HCT116 (cell line): ENCODE measurements at regions not wholly inside any gene's neighbourhood (a gene's known extent, or its start where the extent isn't known, plus 50 kb on each side); places are given as distances from the start of the nearest gene placed in this dataset.

Experiments used
- ATAC-seq: fragments of 200-7000 bp; cut with Tn5 transposase; 2 replicates; pipeline ENCODE4 v1.9.1; 2020; ENCODE audit warnings: mild to moderate bottlenecking, moderate library complexity
- BruUV-seq: library from RNA; stranded (reverse); fragments of 400-500 nt; replicated peaks from 2 replicates; lab custom pipeline; 2021; lab: Mats Ljungman, UMichigan
- CTCF ChIA-PET: fragments of 300-600 bp; sonication (Branson Sonifier 250); formaldehyde crosslinking; loops from one replicate; lab custom pipeline; 2021; ENCODE audit warnings: antibody characterized with exemption; lab: Charles Lee
- POLR2A ChIA-PET: fragments of 300-600, 350-600 bp; sonication (Branson Sonifier 250); formaldehyde crosslinking; loops from one replicate; lab custom pipeline; 2021; ENCODE audit warnings: antibody characterized with exemption; lab: Charles Lee
- RAD21 ChIA-PET, 2 experiments: fragments of 300-600 bp; sonication (Branson Sonifier 250); formaldehyde crosslinking; loops; one replicate each; lab custom pipeline; 2023; ENCODE audit warnings: low total read pairs in 2 of 2; ENCODE audit not compliant: uncharacterized antibody in 2 of 2, unreplicated experiment in 2 of 2, low non-redundant PET in 1 of 2; lab: Charles Lee
- DNase-seq: peaks from one replicate; pipeline ENCODE4 v3.0.0-alpha.2; 2010; ENCODE audit warnings: low read depth, low spot score
- H2AFZ ChIP-seq: fragments of 200-600 bp; shearing (Covaris generic), sonication (generic); 2 replicates; pipeline ENCODE4 v1.6.1; 2017; ENCODE audit warnings: low read depth, mixed run types, mixed read lengths, antibody characterized with exemption, low read length; ENCODE audit not compliant: poor library complexity, severe bottlenecking
- H3K27ac ChIP-seq: 2 replicates; pipeline ENCODE4 v1.5.1; 2012; ENCODE audit warnings: low read depth, low read length
- H3K27me3 ChIP-seq: fragments of 200-600 bp; sonication (generic); 2 replicates; pipeline ENCODE4 v1.6.1; 2016; ENCODE audit warnings: mixed run types, low read length, mixed read lengths; ENCODE audit not compliant: insufficient read depth
- H3K36me3 ChIP-seq, 2 experiments: fragments of 200-500 bp in 1 of 2; fragments of 200-600 bp in 1 of 2; sonication (Bioruptor generic) in 1 of 2; sonication (generic) in 1 of 2; 2 replicates each; pipeline versions ENCODE4 v1.5.1 to v1.6.1; 2014 to 2016; ENCODE audit warnings: low read length in 2 of 2, inconsistent platforms in 1 of 2, mixed read lengths in 1 of 2, mixed run types in 1 of 2; ENCODE audit not compliant: insufficient read depth in 2 of 2, control insufficient read depth in 1 of 2
- H3K4me1 ChIP-seq, 2 experiments: fragments of 200-600 bp in 1 of 2; sonication (generic) in 1 of 2; 2 replicates each; pipeline versions ENCODE4 v1.5.1 to v1.6.1; 2012 to 2017; ENCODE audit warnings: low read length in 2 of 2, inconsistent platforms in 1 of 2, mild to moderate bottlenecking in 1 of 2, mixed read lengths in 1 of 2, mixed run types in 1 of 2, moderate library complexity in 1 of 2; ENCODE audit not compliant: insufficient read depth in 2 of 2, control insufficient read depth in 1 of 2
- H3K4me2 ChIP-seq: fragments of 200-600 bp; sonication (generic); 2 replicates; pipeline ENCODE4 v1.6.1; 2017; ENCODE audit warnings: mixed run types, low read length, mixed read lengths
- H3K4me3 ChIP-seq, 2 experiments: fragments of 200-600 bp in 1 of 2; sonication (generic) in 1 of 2; replicated peaks in 1 of 2; 2 replicates each; pipeline ENCODE4 v1.5.1; 2011 to 2016; ENCODE audit warnings: low read length in 2 of 2, control low read depth in 1 of 2, low read depth in 1 of 2, mild to moderate bottlenecking in 1 of 2, mixed read lengths in 1 of 2, mixed run types in 1 of 2
- H3K79me2 ChIP-seq: fragments of 200-600 bp; sonication (generic); 2 replicates; pipeline ENCODE4 v1.6.1; 2017; ENCODE audit warnings: mild to moderate bottlenecking, mixed run types, low read length, moderate library complexity, mixed read lengths; ENCODE audit not compliant: insufficient read depth
- H3K9ac ChIP-seq: fragments of 200-600 bp; sonication (generic); 2 replicates; pipeline ENCODE4 v1.6.1; 2016; ENCODE audit warnings: low read length, mixed read lengths
- H3K9me2 ChIP-seq: fragments of 200-600 bp; sonication (generic), shearing (Covaris generic); 2 replicates; pipeline ENCODE4 v1.6.1; 2017; ENCODE audit warnings: mixed run types, mild to moderate bottlenecking, moderate library complexity; ENCODE audit not compliant: insufficient read depth
- H3K9me3 ChIP-seq, 2 experiments: fragments of 200-500 bp in 1 of 2; fragments of 200-600 bp in 1 of 2; sonication (Bioruptor generic) in 1 of 2; sonication (generic) in 1 of 2; 2 replicates each; pipeline ENCODE4 v1.6.1; 2014 to 2017; ENCODE audit warnings: low read length in 2 of 2, mixed read lengths in 2 of 2, inconsistent platforms in 1 of 2, low read depth in 1 of 2, mild to moderate bottlenecking in 1 of 2, mixed run types in 1 of 2, moderate library complexity in 1 of 2; ENCODE audit not compliant: control insufficient read depth in 1 of 2, insufficient read depth in 1 of 2
- H4K20me1 ChIP-seq: fragments of 200-600 bp; sonication (generic), shearing (Covaris generic); 2 replicates; pipeline ENCODE4 v1.6.1; 2017; ENCODE audit warnings: mixed run types, mild to moderate bottlenecking, moderate library complexity; ENCODE audit not compliant: insufficient read depth
- CBX3 ChIP-seq: IDR thresholded peaks from 2 replicates; pipeline ENCODE4 v1.6.1; 2012; ENCODE audit warnings: low read depth
- CEBPB ChIP-seq: IDR thresholded peaks from 2 replicates; pipeline ENCODE4 v1.6.1; 2012; ENCODE audit warnings: low read depth
- ELF1 ChIP-seq: IDR thresholded peaks from 2 replicates; pipeline ENCODE4 v1.6.1; 2012; ENCODE audit warnings: low read depth, borderline replicate concordance
- EZH2 ChIP-seq: fragments of 200-600 bp; sonication (generic); IDR thresholded peaks from 2 replicates; pipeline ENCODE4 v1.6.1; 2017; ENCODE audit warnings: antibody characterized with exemption, mixed run types
- EZH2phosphoT487 ChIP-seq: fragments of 200-600 bp; IDR thresholded peaks from 2 replicates; pipeline ENCODE4 v1.6.1; 2018; ENCODE audit warnings: antibody characterized with exemption, borderline replicate concordance
- FOSL1 ChIP-seq: IDR thresholded peaks from 2 replicates; pipeline ENCODE4 v1.6.1; 2012; ENCODE audit warnings: low read depth
- POLR2AphosphoS5 ChIP-seq: IDR thresholded peaks from 2 replicates; pipeline ENCODE4 v1.6.1; 2011; ENCODE audit warnings: mild to moderate bottlenecking, low read depth, low read length, moderate library complexity
- SP1 ChIP-seq: IDR thresholded peaks from 2 replicates; pipeline ENCODE4 v1.6.1; 2012; ENCODE audit warnings: low read depth
- SRF ChIP-seq: IDR thresholded peaks from 2 replicates; pipeline ENCODE4 v1.6.1; 2012; ENCODE audit warnings: low read depth
- TCF7L2 ChIP-seq: IDR thresholded peaks from 2 replicates; pipeline ENCODE4 v1.7.0; 2011; ENCODE audit warnings: borderline replicate concordance, inconsistent platforms; ENCODE audit not compliant: insufficient read depth, insufficient read length; ENCODE audit errors: extremely low read depth
- YY1 ChIP-seq: IDR thresholded peaks from 2 replicates; pipeline ENCODE4 v1.6.1; 2011; ENCODE audit warnings: low read length, low read depth, moderate library complexity, mild to moderate bottlenecking; ENCODE audit not compliant: insufficient replicate concordance; ENCODE audit errors: extremely low read depth
- intact Hi-C: fragments of 100-400 bp; cut with micrococcal nuclease; formaldehyde crosslinking; loops from 2 replicates; pipeline ENCODE4 v1.10.0; 2022
- TF ChIP-seq, protein P1 (sequence below): IDR thresholded peaks from 2 replicates; pipeline ENCODE4 v1.6.1; 2012; ENCODE audit warnings: low read depth
- TF ChIP-seq, protein P2 (sequence below), 3 experiments: fragments of 200-600 bp in 1 of 3; sonication (generic) in 1 of 3; IDR thresholded peaks in 2 of 3; conservative IDR thresholded peaks in 1 of 3; 2 replicates each; pipeline ENCODE4 v1.5.1; 2012 to 2017; ENCODE audit warnings: low read depth in 2 of 3, low read length in 2 of 3, antibody characterized with exemption in 1 of 3, borderline replicate concordance in 1 of 3, control low read depth in 1 of 3, mild to moderate bottlenecking in 1 of 3, mixed read lengths in 1 of 3, mixed run types in 1 of 3, moderate library complexity in 1 of 3; ENCODE audit not compliant: insufficient read depth in 1 of 3

DNA sequence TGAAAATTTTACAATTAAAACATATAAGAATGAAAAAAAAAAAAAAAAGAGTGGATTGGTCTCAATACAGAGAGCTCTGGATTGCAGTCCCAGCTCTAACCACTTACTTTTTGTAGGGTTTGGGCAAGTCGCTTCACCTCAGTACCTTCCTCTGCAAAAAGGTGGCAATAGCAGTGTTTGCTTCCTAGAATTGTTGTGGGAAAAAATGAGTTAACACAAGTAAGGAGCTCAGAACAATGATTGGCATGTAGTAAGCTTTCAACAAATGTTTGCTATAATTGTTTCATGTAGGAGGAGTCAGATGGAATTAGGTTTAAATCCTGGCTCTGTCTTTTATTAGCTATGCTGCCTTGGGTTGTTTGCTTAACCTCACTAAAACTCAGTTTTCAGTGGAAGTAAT lies 425.2 kb upstream of the TBL1XR1 start:
- no peaks in the 10 kb centered on the region for H3K27me3 ChIP-seq
- H3K9me3 ChIP-seq = no peaks in the 10 kb centered on the region
- no peaks in the 10 kb centered on the region for H3K9me2 ChIP-seq
- H3K36me3 ChIP-seq = no peaks in the 10 kb centered on the region
- ATAC-seq = no peak
- RAD21 ChIA-PET = interaction anchor here in 1 of 2 experiments (0.7 kb wide), 1 partner anchor 33 kb away, joined by 3 read pairs; no protein-coding TSS in a partner anchor
- no peak overlapping the region for H3K27ac ChIP-seq
- no peak overlapping the region for H2AFZ ChIP-seq
- H3K4me3 ChIP-seq = no peak overlapping the region
- DNase-seq = no peak
- CTCF ChIA-PET = no interaction called here
- no peak overlapping the region for H3K4me2 ChIP-seq
- peaks cover 0 to 5% of the 10 kb centered on the region in 2 experiments; a peak in 1 of 4 replicates for H3K4me1 ChIP-seq
- no peaks in the 10 kb centered on the region for H3K79me2 ChIP-seq
- H3K9ac ChIP-seq = no peak overlapping the region
- TF ChIP-seq POLR2AphosphoS5 = no peak
- TF ChIP-seq SRF = no peak
- TF ChIP-seq TCF7L2 = no peak
- TF ChIP-seq ELF1 = no peak
- TF ChIP-seq CBX3 = no peak
- no peak for TF ChIP-seq YY1
- TF ChIP-seq, protein P1, sequence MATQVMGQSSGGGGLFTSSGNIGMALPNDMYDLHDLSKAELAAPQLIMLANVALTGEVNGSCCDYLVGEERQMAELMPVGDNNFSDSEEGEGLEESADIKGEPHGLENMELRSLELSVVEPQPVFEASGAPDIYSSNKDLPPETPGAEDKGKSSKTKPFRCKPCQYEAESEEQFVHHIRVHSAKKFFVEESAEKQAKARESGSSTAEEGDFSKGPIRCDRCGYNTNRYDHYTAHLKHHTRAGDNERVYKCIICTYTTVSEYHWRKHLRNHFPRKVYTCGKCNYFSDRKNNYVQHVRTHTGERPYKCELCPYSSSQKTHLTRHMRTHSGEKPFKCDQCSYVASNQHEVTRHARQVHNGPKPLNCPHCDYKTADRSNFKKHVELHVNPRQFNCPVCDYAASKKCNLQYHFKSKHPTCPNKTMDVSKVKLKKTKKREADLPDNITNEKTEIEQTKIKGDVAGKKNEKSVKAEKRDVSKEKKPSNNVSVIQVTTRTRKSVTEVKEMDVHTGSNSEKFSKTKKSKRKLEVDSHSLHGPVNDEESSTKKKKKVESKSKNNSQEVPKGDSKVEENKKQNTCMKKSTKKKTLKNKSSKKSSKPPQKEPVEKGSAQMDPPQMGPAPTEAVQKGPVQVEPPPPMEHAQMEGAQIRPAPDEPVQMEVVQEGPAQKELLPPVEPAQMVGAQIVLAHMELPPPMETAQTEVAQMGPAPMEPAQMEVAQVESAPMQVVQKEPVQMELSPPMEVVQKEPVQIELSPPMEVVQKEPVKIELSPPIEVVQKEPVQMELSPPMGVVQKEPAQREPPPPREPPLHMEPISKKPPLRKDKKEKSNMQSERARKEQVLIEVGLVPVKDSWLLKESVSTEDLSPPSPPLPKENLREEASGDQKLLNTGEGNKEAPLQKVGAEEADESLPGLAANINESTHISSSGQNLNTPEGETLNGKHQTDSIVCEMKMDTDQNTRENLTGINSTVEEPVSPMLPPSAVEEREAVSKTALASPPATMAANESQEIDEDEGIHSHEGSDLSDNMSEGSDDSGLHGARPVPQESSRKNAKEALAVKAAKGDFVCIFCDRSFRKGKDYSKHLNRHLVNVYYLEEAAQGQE = no peak
- TF ChIP-seq EZH2 = no peak
- TF ChIP-seq, protein P2, sequence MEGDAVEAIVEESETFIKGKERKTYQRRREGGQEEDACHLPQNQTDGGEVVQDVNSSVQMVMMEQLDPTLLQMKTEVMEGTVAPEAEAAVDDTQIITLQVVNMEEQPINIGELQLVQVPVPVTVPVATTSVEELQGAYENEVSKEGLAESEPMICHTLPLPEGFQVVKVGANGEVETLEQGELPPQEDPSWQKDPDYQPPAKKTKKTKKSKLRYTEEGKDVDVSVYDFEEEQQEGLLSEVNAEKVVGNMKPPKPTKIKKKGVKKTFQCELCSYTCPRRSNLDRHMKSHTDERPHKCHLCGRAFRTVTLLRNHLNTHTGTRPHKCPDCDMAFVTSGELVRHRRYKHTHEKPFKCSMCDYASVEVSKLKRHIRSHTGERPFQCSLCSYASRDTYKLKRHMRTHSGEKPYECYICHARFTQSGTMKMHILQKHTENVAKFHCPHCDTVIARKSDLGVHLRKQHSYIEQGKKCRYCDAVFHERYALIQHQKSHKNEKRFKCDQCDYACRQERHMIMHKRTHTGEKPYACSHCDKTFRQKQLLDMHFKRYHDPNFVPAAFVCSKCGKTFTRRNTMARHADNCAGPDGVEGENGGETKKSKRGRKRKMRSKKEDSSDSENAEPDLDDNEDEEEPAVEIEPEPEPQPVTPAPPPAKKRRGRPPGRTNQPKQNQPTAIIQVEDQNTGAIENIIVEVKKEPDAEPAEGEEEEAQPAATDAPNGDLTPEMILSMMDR (IDR thresholded peaks at IDR 0.05 in 2 of 3, conservative IDR thresholded peaks at IDR 0.05 in 1 of 3; ENCODE audit: borderline replicate concordance in 1 of 3, insufficient read depth in 1 of 3, low read depth in 2 of 3, low read length in 2 of 3) = no peak
- no peak for TF ChIP-seq FOSL1
- TF ChIP-seq SP1 = no peak
- no peak for TF ChIP-seq EZH2phosphoT487
- TF ChIP-seq CEBPB = no peak
- TF ChIP-seq, all 23 proteins: peak for 0
- POLR2A ChIA-PET = no interaction called here
- H4K20me1 ChIP-seq = no peaks in the 10 kb centered on the region
- intact Hi-C loops = no loop called here
- no TSS peak for BruUV-seq
